ENCODE measurements at regions not wholly inside any gene's neighbourhood (a gene's known extent, or its start where the extent isn't known, plus 50 kb on each side); places are given as distances from the start of the nearest gene placed in this dataset.

DNA sequence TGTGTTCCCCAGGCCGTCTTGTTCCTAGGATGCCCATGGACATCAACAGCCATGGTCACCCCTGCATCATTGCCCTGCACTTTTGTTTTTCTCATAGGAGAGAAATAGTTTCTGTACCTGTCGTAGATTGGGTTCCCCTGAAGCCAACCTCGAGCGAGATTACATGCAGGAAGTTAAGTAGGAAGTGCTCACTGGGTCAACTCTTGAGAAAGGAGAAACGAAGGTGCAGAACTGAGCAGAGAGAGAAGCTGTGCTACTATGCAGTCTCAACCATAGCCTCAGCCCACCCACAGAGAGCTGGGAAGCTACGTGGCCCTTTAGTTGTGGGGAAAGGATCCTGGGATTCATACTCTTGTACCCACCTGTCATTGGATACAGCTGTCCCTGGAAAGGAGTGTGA is 165.2 kb downstream of the HERPUD2 start:
- Mint-ChIP-seq H3K4me3 (ENCODE audit: unreplicated experiment) (no peak overlapping the region), H3K36me3 (ENCODE audit: low read depth, unreplicated experiment) (no peaks in the 10 kb centered on the region), H3K9me3 (ENCODE audit: unreplicated experiment) (no peaks in the 10 kb centered on the region), H3K27me3 (ENCODE audit: unreplicated experiment) (peaks cover 8% of the 10 kb centered on the region), H3K27ac (ENCODE audit: unreplicated experiment) (no peak overlapping the region), H3K4me1 (ENCODE audit: unreplicated experiment) (peaks cover 11% of the 10 kb centered on the region)
- TF ChIP-seq, protein P1, sequence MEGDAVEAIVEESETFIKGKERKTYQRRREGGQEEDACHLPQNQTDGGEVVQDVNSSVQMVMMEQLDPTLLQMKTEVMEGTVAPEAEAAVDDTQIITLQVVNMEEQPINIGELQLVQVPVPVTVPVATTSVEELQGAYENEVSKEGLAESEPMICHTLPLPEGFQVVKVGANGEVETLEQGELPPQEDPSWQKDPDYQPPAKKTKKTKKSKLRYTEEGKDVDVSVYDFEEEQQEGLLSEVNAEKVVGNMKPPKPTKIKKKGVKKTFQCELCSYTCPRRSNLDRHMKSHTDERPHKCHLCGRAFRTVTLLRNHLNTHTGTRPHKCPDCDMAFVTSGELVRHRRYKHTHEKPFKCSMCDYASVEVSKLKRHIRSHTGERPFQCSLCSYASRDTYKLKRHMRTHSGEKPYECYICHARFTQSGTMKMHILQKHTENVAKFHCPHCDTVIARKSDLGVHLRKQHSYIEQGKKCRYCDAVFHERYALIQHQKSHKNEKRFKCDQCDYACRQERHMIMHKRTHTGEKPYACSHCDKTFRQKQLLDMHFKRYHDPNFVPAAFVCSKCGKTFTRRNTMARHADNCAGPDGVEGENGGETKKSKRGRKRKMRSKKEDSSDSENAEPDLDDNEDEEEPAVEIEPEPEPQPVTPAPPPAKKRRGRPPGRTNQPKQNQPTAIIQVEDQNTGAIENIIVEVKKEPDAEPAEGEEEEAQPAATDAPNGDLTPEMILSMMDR (IDR thresholded peaks at IDR 0.05; ENCODE audit: unreplicated experiment), result no peak
- DNase-seq (ENCODE audit: low spot score), result no peak

DNA sequence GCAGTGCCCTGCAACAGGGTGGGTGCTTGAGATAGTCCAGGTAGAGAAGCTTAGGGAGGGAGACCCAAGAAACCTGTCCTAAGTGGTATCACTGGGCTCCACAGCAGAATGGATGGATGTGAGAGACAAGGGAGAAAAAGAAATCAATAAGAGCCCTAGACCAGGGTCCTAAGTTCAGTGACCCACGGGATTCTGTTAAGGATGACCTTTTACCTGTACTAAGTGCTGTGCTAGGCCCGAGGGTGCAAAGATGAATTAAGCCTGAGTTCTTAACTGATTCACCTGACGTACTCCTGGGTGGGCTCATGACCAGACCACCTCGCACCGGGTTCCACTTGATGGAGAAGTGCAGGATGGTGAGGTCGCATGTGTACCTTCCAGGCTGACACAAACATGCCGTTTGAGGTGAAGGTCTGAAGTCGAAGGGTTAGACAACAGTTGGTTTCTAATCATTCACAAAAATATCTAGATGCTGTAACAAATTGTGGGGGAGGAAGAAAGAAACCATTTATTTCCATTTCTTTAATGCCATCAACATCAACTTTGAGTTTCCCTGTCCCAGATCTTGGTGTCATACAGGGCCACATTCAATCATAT is 166.5 kb downstream of the HERPUD2 start:
- Mint-ChIP-seq H3K4me3 (ENCODE audit: unreplicated experiment) (no peak overlapping the region), H3K36me3 (ENCODE audit: low read depth, unreplicated experiment) (no peaks in the 10 kb centered on the region), H3K9me3 (ENCODE audit: unreplicated experiment) (no peaks in the 10 kb centered on the region), H3K27ac (ENCODE audit: unreplicated experiment) (no peak overlapping the region), H3K27me3 (ENCODE audit: unreplicated experiment) (peaks cover 5% of the 10 kb centered on the region), H3K4me1 (ENCODE audit: unreplicated experiment) (peaks cover 11% of the 10 kb centered on the region)
- DNase-seq (ENCODE audit: low spot score), result no peak
- TF ChIP-seq, protein P1 (IDR thresholded peaks at IDR 0.05; ENCODE audit: unreplicated experiment), result no peak

DNA sequence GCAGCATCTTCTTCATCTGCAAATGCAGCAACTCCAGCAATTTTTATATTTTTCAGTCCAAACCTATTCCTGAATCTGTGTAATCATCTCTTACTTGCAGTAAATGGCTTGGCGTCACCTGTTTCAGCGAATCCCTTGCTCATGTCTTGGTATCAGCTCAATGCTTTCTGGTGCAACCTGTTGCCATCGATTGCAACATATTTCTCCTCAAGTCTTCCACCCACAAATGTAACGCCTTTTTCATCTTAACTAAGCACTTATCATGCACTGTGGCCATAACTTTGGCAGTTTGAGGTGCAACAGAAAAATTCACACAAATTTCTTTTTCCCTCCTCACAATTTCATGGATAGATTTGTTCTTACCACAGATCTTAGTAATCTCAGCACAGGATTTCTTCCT is 168.3 kb downstream of the HERPUD2 start:
- no peak for DNase-seq (ENCODE audit: low spot score)
- H3K4me1 Mint-ChIP-seq (ENCODE audit: unreplicated experiment), result peaks cover 11% of the 10 kb centered on the region
- TF ChIP-seq, protein P1 (IDR thresholded peaks at IDR 0.05; ENCODE audit: unreplicated experiment), result no peak
- no peaks in the 10 kb centered on the region for H3K9me3 Mint-ChIP-seq (ENCODE audit: unreplicated experiment)
- no peak overlapping the region for H3K4me3 Mint-ChIP-seq (ENCODE audit: unreplicated experiment)
- no peaks in the 10 kb centered on the region for H3K36me3 Mint-ChIP-seq (ENCODE audit: low read depth, unreplicated experiment)
- H3K27me3 Mint-ChIP-seq (ENCODE audit: unreplicated experiment), result peaks cover 3% of the 10 kb centered on the region
- H3K27ac Mint-ChIP-seq (ENCODE audit: unreplicated experiment), result no peak overlapping the region

DNA sequence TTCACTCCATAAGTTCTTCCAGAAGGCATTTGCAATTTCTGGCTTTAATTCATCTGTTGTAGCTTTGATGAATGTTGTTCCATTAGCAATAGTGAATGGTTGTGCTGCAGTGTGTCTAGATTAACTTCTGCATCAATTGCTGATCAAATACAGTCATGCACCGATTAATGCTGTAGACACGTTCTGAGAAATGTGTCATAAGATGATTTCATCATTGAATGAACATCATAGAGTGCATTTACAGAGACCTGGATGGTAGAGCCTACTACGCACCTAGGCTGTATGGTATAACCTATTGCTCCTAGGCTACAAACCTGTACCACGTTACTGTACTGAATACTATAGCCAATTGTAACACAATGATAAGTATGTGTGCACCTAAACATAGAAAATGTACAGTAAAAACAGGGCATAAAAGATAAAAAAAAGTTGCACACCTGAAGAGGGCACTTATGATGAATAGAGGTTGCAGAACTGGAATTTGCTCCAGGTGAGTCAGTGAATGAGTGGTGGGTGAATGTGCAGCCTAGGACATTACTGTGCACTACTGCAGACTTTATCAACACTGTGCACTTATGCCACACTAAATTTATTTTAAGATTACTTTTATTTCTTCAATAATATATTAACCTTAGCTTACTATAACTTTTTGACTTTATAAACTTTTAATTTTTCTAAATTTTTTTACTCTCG is 170.7 kb downstream of the HERPUD2 start:
- no peak overlapping the region for H3K27ac Mint-ChIP-seq (ENCODE audit: unreplicated experiment)
- no peaks in the 10 kb centered on the region for H3K9me3 Mint-ChIP-seq (ENCODE audit: unreplicated experiment)
- peaks cover 2% of the 10 kb centered on the region for H3K27me3 Mint-ChIP-seq (ENCODE audit: unreplicated experiment)
- no peaks in the 10 kb centered on the region for H3K4me1 Mint-ChIP-seq (ENCODE audit: unreplicated experiment)
- H3K36me3 Mint-ChIP-seq (ENCODE audit: low read depth, unreplicated experiment), result no peaks in the 10 kb centered on the region
- TF ChIP-seq, protein P1 (IDR thresholded peaks at IDR 0.05; ENCODE audit: unreplicated experiment), result no peak
- no peak for DNase-seq (ENCODE audit: low spot score)
- H3K4me3 Mint-ChIP-seq (ENCODE audit: unreplicated experiment), result no peak overlapping the region

DNA sequence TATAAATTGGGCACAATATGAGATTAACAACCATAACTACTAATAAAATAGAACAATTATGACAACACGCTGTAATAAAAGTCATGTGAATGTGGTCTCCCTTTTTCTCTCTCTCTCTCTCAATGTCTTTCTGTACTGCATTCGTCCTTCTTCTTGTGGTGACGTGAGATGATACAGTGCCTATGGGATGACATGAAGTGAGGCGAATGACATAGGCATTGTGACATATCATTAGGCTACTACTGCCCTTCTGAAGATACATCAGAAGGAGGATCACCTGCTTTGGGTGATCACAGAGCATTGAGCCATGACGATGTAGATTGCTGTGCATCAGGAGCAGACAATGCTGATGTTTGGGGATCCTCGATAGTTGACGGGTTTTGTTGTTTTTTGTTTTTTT is 171.6 kb downstream of the HERPUD2 start:
- no peak for DNase-seq (ENCODE audit: low spot score)
- no peak overlapping the region for H3K4me3 Mint-ChIP-seq (ENCODE audit: unreplicated experiment)
- TF ChIP-seq, protein P1 (IDR thresholded peaks at IDR 0.05; ENCODE audit: unreplicated experiment), result no peak
- no peaks in the 10 kb centered on the region for H3K36me3 Mint-ChIP-seq (ENCODE audit: low read depth, unreplicated experiment)
- H3K9me3 Mint-ChIP-seq (ENCODE audit: unreplicated experiment), result no peaks in the 10 kb centered on the region
- peaks cover 2% of the 10 kb centered on the region for H3K27me3 Mint-ChIP-seq (ENCODE audit: unreplicated experiment)
- no peak overlapping the region for H3K27ac Mint-ChIP-seq (ENCODE audit: unreplicated experiment)
- no peaks in the 10 kb centered on the region for H3K4me1 Mint-ChIP-seq (ENCODE audit: unreplicated experiment)

Data from endothelial cell (in vitro differentiated cells).